HCT116 (cell line): ENCODE measurements at regions not wholly inside any gene's neighbourhood (a gene's known extent, or its start where the extent isn't known, plus 50 kb on each side); places are given as distances from the start of the nearest gene placed in this dataset.

Experiments used
- ATAC-seq: fragments of 200-7000 bp; cut with Tn5 transposase; 2 replicates; pipeline ENCODE4 v1.9.1; 2020; ENCODE audit warnings: mild to moderate bottlenecking, moderate library complexity
- BruUV-seq: library from RNA; stranded (reverse); fragments of 400-500 nt; replicated peaks from 2 replicates; lab custom pipeline; 2021; lab: Mats Ljungman, UMichigan
- CTCF ChIA-PET: fragments of 300-600 bp; sonication (Branson Sonifier 250); formaldehyde crosslinking; loops from one replicate; lab custom pipeline; 2021; ENCODE audit warnings: antibody characterized with exemption; lab: Charles Lee
- POLR2A ChIA-PET: fragments of 300-600, 350-600 bp; sonication (Branson Sonifier 250); formaldehyde crosslinking; loops from one replicate; lab custom pipeline; 2021; ENCODE audit warnings: antibody characterized with exemption; lab: Charles Lee
- RAD21 ChIA-PET, 2 experiments: fragments of 300-600 bp; sonication (Branson Sonifier 250); formaldehyde crosslinking; loops; one replicate each; lab custom pipeline; 2023; ENCODE audit warnings: low total read pairs in 2 of 2; ENCODE audit not compliant: uncharacterized antibody in 2 of 2, unreplicated experiment in 2 of 2, low non-redundant PET in 1 of 2; lab: Charles Lee
- DNase-seq: peaks from one replicate; pipeline ENCODE4 v3.0.0-alpha.2; 2010; ENCODE audit warnings: low read depth, low spot score
- H2AFZ ChIP-seq: fragments of 200-600 bp; shearing (Covaris generic), sonication (generic); 2 replicates; pipeline ENCODE4 v1.6.1; 2017; ENCODE audit warnings: low read depth, mixed run types, mixed read lengths, antibody characterized with exemption, low read length; ENCODE audit not compliant: poor library complexity, severe bottlenecking
- H3K27ac ChIP-seq: 2 replicates; pipeline ENCODE4 v1.5.1; 2012; ENCODE audit warnings: low read depth, low read length
- H3K27me3 ChIP-seq: fragments of 200-600 bp; sonication (generic); 2 replicates; pipeline ENCODE4 v1.6.1; 2016; ENCODE audit warnings: mixed run types, low read length, mixed read lengths; ENCODE audit not compliant: insufficient read depth
- H3K36me3 ChIP-seq, 2 experiments: fragments of 200-500 bp in 1 of 2; fragments of 200-600 bp in 1 of 2; sonication (Bioruptor generic) in 1 of 2; sonication (generic) in 1 of 2; 2 replicates each; pipeline versions ENCODE4 v1.5.1 to v1.6.1; 2014 to 2016; ENCODE audit warnings: low read length in 2 of 2, inconsistent platforms in 1 of 2, mixed read lengths in 1 of 2, mixed run types in 1 of 2; ENCODE audit not compliant: insufficient read depth in 2 of 2, control insufficient read depth in 1 of 2
- H3K4me1 ChIP-seq, 2 experiments: fragments of 200-600 bp in 1 of 2; sonication (generic) in 1 of 2; 2 replicates each; pipeline versions ENCODE4 v1.5.1 to v1.6.1; 2012 to 2017; ENCODE audit warnings: low read length in 2 of 2, inconsistent platforms in 1 of 2, mild to moderate bottlenecking in 1 of 2, mixed read lengths in 1 of 2, mixed run types in 1 of 2, moderate library complexity in 1 of 2; ENCODE audit not compliant: insufficient read depth in 2 of 2, control insufficient read depth in 1 of 2
- H3K4me2 ChIP-seq: fragments of 200-600 bp; sonication (generic); 2 replicates; pipeline ENCODE4 v1.6.1; 2017; ENCODE audit warnings: mixed run types, low read length, mixed read lengths
- H3K4me3 ChIP-seq, 2 experiments: fragments of 200-600 bp in 1 of 2; sonication (generic) in 1 of 2; replicated peaks in 1 of 2; 2 replicates each; pipeline ENCODE4 v1.5.1; 2011 to 2016; ENCODE audit warnings: low read length in 2 of 2, control low read depth in 1 of 2, low read depth in 1 of 2, mild to moderate bottlenecking in 1 of 2, mixed read lengths in 1 of 2, mixed run types in 1 of 2
- H3K79me2 ChIP-seq: fragments of 200-600 bp; sonication (generic); 2 replicates; pipeline ENCODE4 v1.6.1; 2017; ENCODE audit warnings: mild to moderate bottlenecking, mixed run types, low read length, moderate library complexity, mixed read lengths; ENCODE audit not compliant: insufficient read depth
- H3K9ac ChIP-seq: fragments of 200-600 bp; sonication (generic); 2 replicates; pipeline ENCODE4 v1.6.1; 2016; ENCODE audit warnings: low read length, mixed read lengths
- H3K9me2 ChIP-seq: fragments of 200-600 bp; sonication (generic), shearing (Covaris generic); 2 replicates; pipeline ENCODE4 v1.6.1; 2017; ENCODE audit warnings: mixed run types, mild to moderate bottlenecking, moderate library complexity; ENCODE audit not compliant: insufficient read depth
- H3K9me3 ChIP-seq, 2 experiments: fragments of 200-500 bp in 1 of 2; fragments of 200-600 bp in 1 of 2; sonication (Bioruptor generic) in 1 of 2; sonication (generic) in 1 of 2; 2 replicates each; pipeline ENCODE4 v1.6.1; 2014 to 2017; ENCODE audit warnings: low read length in 2 of 2, mixed read lengths in 2 of 2, inconsistent platforms in 1 of 2, low read depth in 1 of 2, mild to moderate bottlenecking in 1 of 2, mixed run types in 1 of 2, moderate library complexity in 1 of 2; ENCODE audit not compliant: control insufficient read depth in 1 of 2, insufficient read depth in 1 of 2
- H4K20me1 ChIP-seq: fragments of 200-600 bp; sonication (generic), shearing (Covaris generic); 2 replicates; pipeline ENCODE4 v1.6.1; 2017; ENCODE audit warnings: mixed run types, mild to moderate bottlenecking, moderate library complexity; ENCODE audit not compliant: insufficient read depth
- CEBPB ChIP-seq: IDR thresholded peaks from 2 replicates; pipeline ENCODE4 v1.6.1; 2012; ENCODE audit warnings: low read depth
- CTCF ChIP-seq, 3 experiments: fragments of 200-600 bp in 1 of 3; sonication (generic) in 1 of 3; IDR thresholded peaks in 2 of 3; conservative IDR thresholded peaks in 1 of 3; 2 replicates each; pipeline ENCODE4 v1.5.1; 2012 to 2017; ENCODE audit warnings: low read depth in 2 of 3, low read length in 2 of 3, antibody characterized with exemption in 1 of 3, borderline replicate concordance in 1 of 3, control low read depth in 1 of 3, mild to moderate bottlenecking in 1 of 3, mixed read lengths in 1 of 3, mixed run types in 1 of 3, moderate library complexity in 1 of 3; ENCODE audit not compliant: insufficient read depth in 1 of 3
- EGR1 ChIP-seq: IDR thresholded peaks from 2 replicates; pipeline ENCODE4 v1.6.1; 2012; ENCODE audit warnings: low read depth
- EZH2phosphoT487 ChIP-seq: fragments of 200-600 bp; IDR thresholded peaks from 2 replicates; pipeline ENCODE4 v1.6.1; 2018; ENCODE audit warnings: antibody characterized with exemption, borderline replicate concordance
- FOSL1 ChIP-seq: IDR thresholded peaks from 2 replicates; pipeline ENCODE4 v1.6.1; 2012; ENCODE audit warnings: low read depth
- JUND ChIP-seq: IDR thresholded peaks from 2 replicates; pipeline ENCODE4 v1.6.1; 2012
- MAX ChIP-seq: IDR thresholded peaks from 2 replicates; pipeline ENCODE4 v1.6.1; 2012
- RAD21 ChIP-seq: IDR thresholded peaks from 2 replicates; pipeline ENCODE4 v1.6.1; 2012; ENCODE audit warnings: low read depth, mild to moderate bottlenecking
- SP1 ChIP-seq: IDR thresholded peaks from 2 replicates; pipeline ENCODE4 v1.6.1; 2012; ENCODE audit warnings: low read depth
- intact Hi-C: fragments of 100-400 bp; cut with micrococcal nuclease; formaldehyde crosslinking; loops from 2 replicates; pipeline ENCODE4 v1.10.0; 2022
- TF ChIP-seq, protein P1 (sequence below): IDR thresholded peaks from 2 replicates; pipeline ENCODE4 v1.6.1; 2012
- TF ChIP-seq, protein P2 (sequence below): IDR thresholded peaks from 2 replicates; pipeline ENCODE4 v1.6.1; 2011; ENCODE audit warnings: mild to moderate bottlenecking, low read length, moderate library complexity; ENCODE audit not compliant: insufficient replicate concordance; ENCODE audit errors: extremely low read depth

DNA sequence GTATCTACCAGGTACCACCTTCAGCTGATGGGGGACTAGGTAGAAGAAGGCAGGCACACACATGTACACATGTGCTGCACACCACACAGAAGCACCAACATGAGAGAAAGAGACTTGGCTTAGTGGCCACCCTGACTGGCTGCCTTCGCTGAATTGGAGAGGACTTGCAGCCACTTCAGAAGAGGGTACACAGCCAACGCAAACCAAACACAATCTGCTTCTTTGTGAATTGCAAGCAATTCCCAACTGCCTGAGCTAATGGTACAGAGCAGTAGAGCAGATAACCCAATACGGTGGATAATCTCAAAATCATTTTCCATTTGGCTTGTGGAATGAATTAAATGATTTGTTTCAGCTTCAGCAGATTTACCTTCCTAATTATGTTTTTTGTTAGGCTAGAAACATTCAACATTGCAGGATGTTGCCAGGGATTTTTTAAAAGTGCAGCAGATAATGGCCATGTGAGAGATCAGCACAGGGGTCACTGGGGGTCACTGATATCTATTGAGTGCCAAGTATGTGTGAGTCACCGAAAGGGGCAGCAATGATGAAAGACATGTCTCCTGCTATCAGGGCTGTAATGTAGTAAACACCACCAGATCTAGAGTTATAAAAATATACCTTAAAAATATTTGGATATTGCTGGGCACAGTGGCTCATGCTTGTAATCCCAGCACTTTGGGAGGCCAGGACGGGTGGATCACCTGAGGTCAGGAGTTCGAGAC, 652.6 kb downstream of the BCL11A start:
- DNase-seq (no peak), ATAC-seq (no peak)
- Histone ChIP-seq H3K9ac (no peak overlapping the region), H3K79me2 (no peaks in the 10 kb centered on the region), H4K20me1 (no peaks in the 10 kb centered on the region), H3K4me3 (no peak overlapping the region), H3K27me3 (no peaks in the 10 kb centered on the region), H2AFZ (no peak overlapping the region), H3K4me2 (no peak overlapping the region), H3K27ac (no peak overlapping the region), H3K4me1 (no peaks in the 10 kb centered on the region), H3K9me2 (no peaks in the 10 kb centered on the region), H3K9me3 (no peaks in the 10 kb centered on the region), H3K36me3 (no peaks in the 10 kb centered on the region)
- ChIA-PET CTCF (no interaction called here), POLR2A (no interaction called here), RAD21 (no interaction called here)
- no TSS peak for BruUV-seq
- TF ChIP-seq EZH2phosphoT487 (no peak), MAX (no peak), FOSL1 (no peak), EGR1 (no peak), JUND (no peak), SP1 (no peak), RAD21 (no peak), CEBPB (no peak), CTCF (IDR thresholded peaks at IDR 0.05 in 2 of 3, conservative IDR thresholded peaks at IDR 0.05 in 1 of 3; ENCODE audit: borderline replicate concordance in 1 of 3, insufficient read depth in 1 of 3, low read depth in 2 of 3, low read length in 2 of 3) (no peak)
- TF ChIP-seq, protein P1, sequence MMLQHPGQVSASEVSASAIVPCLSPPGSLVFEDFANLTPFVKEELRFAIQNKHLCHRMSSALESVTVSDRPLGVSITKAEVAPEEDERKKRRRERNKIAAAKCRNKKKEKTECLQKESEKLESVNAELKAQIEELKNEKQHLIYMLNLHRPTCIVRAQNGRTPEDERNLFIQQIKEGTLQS: no peak
- TF ChIP-seq, protein P2, sequence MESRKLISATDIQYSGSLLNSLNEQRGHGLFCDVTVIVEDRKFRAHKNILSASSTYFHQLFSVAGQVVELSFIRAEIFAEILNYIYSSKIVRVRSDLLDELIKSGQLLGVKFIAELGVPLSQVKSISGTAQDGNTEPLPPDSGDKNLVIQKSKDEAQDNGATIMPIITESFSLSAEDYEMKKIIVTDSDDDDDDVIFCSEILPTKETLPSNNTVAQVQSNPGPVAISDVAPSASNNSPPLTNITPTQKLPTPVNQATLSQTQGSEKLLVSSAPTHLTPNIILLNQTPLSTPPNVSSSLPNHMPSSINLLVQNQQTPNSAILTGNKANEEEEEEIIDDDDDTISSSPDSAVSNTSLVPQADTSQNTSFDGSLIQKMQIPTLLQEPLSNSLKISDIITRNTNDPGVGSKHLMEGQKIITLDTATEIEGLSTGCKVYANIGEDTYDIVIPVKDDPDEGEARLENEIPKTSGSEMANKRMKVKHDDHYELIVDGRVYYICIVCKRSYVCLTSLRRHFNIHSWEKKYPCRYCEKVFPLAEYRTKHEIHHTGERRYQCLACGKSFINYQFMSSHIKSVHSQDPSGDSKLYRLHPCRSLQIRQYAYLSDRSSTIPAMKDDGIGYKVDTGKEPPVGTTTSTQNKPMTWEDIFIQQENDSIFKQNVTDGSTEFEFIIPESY: no peak
- intact Hi-C loops: no loop called here
